Esophagus squamous epithelium (tissue), 5 donors: ENCODE measurements at regions not wholly inside any gene's neighbourhood (a gene's known extent, or its start where the extent isn't known, plus 50 kb on each side); places are given as distances from the start of the nearest gene placed in this dataset.

Experiments
- DNase-seq: peaks from one replicate; lab custom pipeline; 2025; lab: John Stamatoyannopoulos, UW
- H3K27ac ChIP-seq, 4 donors: fragments of 200-600 bp; sonication (generic); one replicate each; pipeline ENCODE4 v1.5.1; 2016 to 2019; ENCODE audit warnings: mild to moderate bottlenecking in 1 of 4
- H3K27me3 ChIP-seq, 4 donors: fragments of 200-600 bp; sonication (generic); 1 replicate in 3 of 4; 2 replicates in 1 of 4; pipeline versions ENCODE4 v1.5.1 to v1.6.0; 2017 to 2021; ENCODE audit warnings: antibody characterized with exemption in 1 of 4
- H3K36me3 ChIP-seq, 3 donors: fragments of 200-600 bp; sonication (generic); one replicate each; pipeline ENCODE4 v1.5.1; 2016 to 2019
- H3K4me1 ChIP-seq, 3 donors: fragments of 200-600 bp; sonication (generic); one replicate each; pipeline ENCODE4 v1.5.1; 2017 to 2019
- H3K4me3 ChIP-seq, 4 donors: fragments of 200-600 bp; sonication (generic); 1 replicate in 3 of 4; 2 replicates in 1 of 4; pipeline ENCODE4 v1.5.1; 2016 to 2019; ENCODE audit warnings: mild to moderate bottlenecking in 2 of 4, moderate library complexity in 1 of 4
- H3K9me3 ChIP-seq, 3 donors: fragments of 200-600 bp; sonication (generic); one replicate each; pipeline ENCODE4 v1.5.1; 2016 to 2019
- CTCF ChIP-seq, 6 experiments: fragments of 450-650 bp in 4 of 6; fragments of 200-600 bp in 2 of 6; sonication (generic) in 2 of 6; IDR thresholded peaks; one replicate each; pipeline ENCODE4 v1.5.1; 2016 to 2019; ENCODE audit warnings: antibody characterized with exemption in 6 of 6, mild to moderate bottlenecking in 4 of 6, moderate library complexity in 4 of 6
- POLR2A ChIP-seq, 4 donors: fragments of 450-650 bp; IDR thresholded peaks; one replicate each; pipeline ENCODE4 v1.6.1; 2017; ENCODE audit warnings: antibody characterized with exemption in 4 of 4, mild to moderate bottlenecking in 4 of 4, moderate library complexity in 3 of 4
- WGBS, 2 donors: methylation state at CpG; one replicate each; pipeline ENCODE4 v1.1.5; 2018; 5-methylcytosine and 5-hydroxymethylcytosine counted together
- intact Hi-C: fragments of 100-400 bp; cut with DNase I; formaldehyde crosslinking; loops from one replicate; pipeline ENCODE4 v1.15.0; 2022
- donor health status: DM: yes; HTN: yes; CAD: no.

- H3K36me3 ChIP-seq = no peaks in the 10 kb centered on the region
- H3K4me1 ChIP-seq = peaks cover 0 to 3% (median 0%) of the 10 kb centered on the region in 3 donors
- TF ChIP-seq POLR2A (IDR thresholded peaks at IDR 0.05) = no peak
- no peak for TF ChIP-seq CTCF (IDR thresholded peaks at IDR 0.05)
- H3K27me3 ChIP-seq = no peaks in the 10 kb centered on the region
- 68 to 70% methylated on average over 3 of the region's 3 CpGs for WGBS, 2 donors
- H3K9me3 ChIP-seq = no peaks in the 10 kb centered on the region
- H3K4me3 ChIP-seq = no peak overlapping the region
- H3K27ac ChIP-seq = no peak overlapping the region
- DNase-seq = no peak
- intact Hi-C loops = no loop called here
These were observed 100.4 kb upstream of the ZNF618 start for GRCh38 chr9:113775749-113776148.

GRCh38 chr9:113776194-113776593, 99.9 kb upstream of the ZNF618 start:
- WGBS, 2 donors = 52 to 61% methylated on average over 3 of the region's 3 CpGs
- peaks cover 0 to 2% (median 0%) of the 10 kb centered on the region in 4 donors for H3K27me3 ChIP-seq
- no peaks in the 10 kb centered on the region for H3K36me3 ChIP-seq
- H3K27ac ChIP-seq = no peak overlapping the region
- intact Hi-C loops = no loop called here
- no peak for TF ChIP-seq POLR2A (IDR thresholded peaks at IDR 0.05)
- no peak for TF ChIP-seq CTCF (IDR thresholded peaks at IDR 0.05)
- DNase-seq = no peak
- no peaks in the 10 kb centered on the region for H3K9me3 ChIP-seq
- peaks cover 0 to 3% (median 0%) of the 10 kb centered on the region in 3 donors for H3K4me1 ChIP-seq
- H3K4me3 ChIP-seq = no peak overlapping the region

- peaks cover 0 to 7% (median 0%) of the 10 kb centered on the region in 4 donors for H3K27me3 ChIP-seq
- no peak for DNase-seq
- H3K4me1 ChIP-seq = peaks cover 0 to 9% (median 0%) of the 10 kb centered on the region in 3 donors
- WGBS, 2 donors = 80 to 100% methylated on average over 2 of the region's 2 CpGs
- no peak overlapping the region for H3K4me3 ChIP-seq
- intact Hi-C loops = no loop called here
- TF ChIP-seq POLR2A (IDR thresholded peaks at IDR 0.05) (no peak), CTCF (IDR thresholded peaks at IDR 0.05) (no peak)
- H3K27ac ChIP-seq = no peak overlapping the region
- H3K9me3 ChIP-seq = no peaks in the 10 kb centered on the region
- no peaks in the 10 kb centered on the region for H3K36me3 ChIP-seq
These were observed 94.7 kb upstream of the ZNF618 start for GRCh38 chr9:113781381-113781780.

GRCh38 chr9:113781896-113782295, 94.2 kb upstream of the ZNF618 start:
- intact Hi-C loops = no loop called here
- H3K27me3 ChIP-seq = peaks cover 0 to 7% (median 0%) of the 10 kb centered on the region in 4 donors
- peaks cover 0 to 9% (median 0%) of the 10 kb centered on the region in 3 donors for H3K4me1 ChIP-seq
- TF ChIP-seq CTCF (IDR thresholded peaks at IDR 0.05) = no peak
- TF ChIP-seq POLR2A (IDR thresholded peaks at IDR 0.05) = no peak
- H3K27ac ChIP-seq = no peak overlapping the region
- 73 to 77% methylated on average over 4 to 7 of the region's 7 CpGs for WGBS, 2 donors
- no peaks in the 10 kb centered on the region for H3K9me3 ChIP-seq
- no peak overlapping the region for H3K4me3 ChIP-seq
- H3K36me3 ChIP-seq = no peaks in the 10 kb centered on the region
- DNase-seq = no peak

GRCh38 chr9:113783475-113783874, 92.6 kb upstream of the ZNF618 start:
- no peaks in the 10 kb centered on the region for H3K36me3 ChIP-seq
- no peak for DNase-seq
- no peaks in the 10 kb centered on the region for H3K9me3 ChIP-seq
- peaks cover 0 to 9% (median 0%) of the 10 kb centered on the region in 3 donors for H3K4me1 ChIP-seq
- 85 to 86% methylated on average over 2 of the region's 2 CpGs for WGBS, 2 donors
- H3K27me3 ChIP-seq = peaks cover 0 to 16% (median 0%) of the 10 kb centered on the region in 4 donors
- no peak overlapping the region for H3K4me3 ChIP-seq
- no peak overlapping the region for H3K27ac ChIP-seq
- TF ChIP-seq CTCF (IDR thresholded peaks at IDR 0.05) = no peak
- TF ChIP-seq POLR2A (IDR thresholded peaks at IDR 0.05) = no peak
- intact Hi-C loops = no loop called here
